ENCODE measurements at regions not wholly inside any gene's neighbourhood (a gene's known extent, or its start where the extent isn't known, plus 50 kb on each side); places are given as distances from the start of the nearest gene placed in this dataset.

DNA sequence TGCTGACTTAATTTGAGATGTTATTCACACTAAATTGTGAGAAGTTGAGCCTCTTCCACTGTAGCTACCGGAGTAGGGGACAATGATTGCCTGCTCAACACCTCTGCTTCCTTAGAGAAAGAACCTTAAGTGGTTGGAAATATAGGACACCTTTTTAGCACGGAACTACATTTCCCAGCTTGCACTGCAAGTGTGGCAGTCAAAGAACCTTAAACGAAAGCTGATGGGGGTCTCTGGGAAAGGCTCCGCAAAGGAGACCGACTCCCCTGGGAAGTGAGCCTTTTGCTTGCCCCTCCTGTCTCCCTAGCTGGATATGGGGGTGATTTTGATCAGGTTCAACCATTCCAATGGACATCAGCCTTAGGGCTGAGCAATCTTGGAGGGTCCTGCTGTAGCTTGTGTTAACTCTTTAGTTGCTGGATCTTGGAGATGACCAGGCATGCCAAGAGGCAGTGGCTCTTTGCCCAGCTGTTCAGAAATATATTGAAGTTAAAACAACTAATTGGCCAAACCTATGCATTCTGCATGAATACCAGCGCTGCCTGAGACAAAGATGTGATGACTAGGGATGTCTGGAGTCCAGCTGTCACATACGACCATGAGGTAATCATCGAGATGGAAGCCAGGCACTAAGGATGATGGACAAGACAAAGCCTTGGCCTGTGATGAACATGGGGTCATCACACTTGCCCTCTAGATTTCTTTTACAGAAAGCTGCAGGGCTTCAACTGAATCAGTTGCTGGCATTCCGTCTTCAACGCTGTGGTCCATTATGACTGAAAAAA, 286.5 kb downstream of the FOXO1 start:
- H3K27ac ChIP-seq = no peak overlapping the region
- TF ChIP-seq, protein P1, sequence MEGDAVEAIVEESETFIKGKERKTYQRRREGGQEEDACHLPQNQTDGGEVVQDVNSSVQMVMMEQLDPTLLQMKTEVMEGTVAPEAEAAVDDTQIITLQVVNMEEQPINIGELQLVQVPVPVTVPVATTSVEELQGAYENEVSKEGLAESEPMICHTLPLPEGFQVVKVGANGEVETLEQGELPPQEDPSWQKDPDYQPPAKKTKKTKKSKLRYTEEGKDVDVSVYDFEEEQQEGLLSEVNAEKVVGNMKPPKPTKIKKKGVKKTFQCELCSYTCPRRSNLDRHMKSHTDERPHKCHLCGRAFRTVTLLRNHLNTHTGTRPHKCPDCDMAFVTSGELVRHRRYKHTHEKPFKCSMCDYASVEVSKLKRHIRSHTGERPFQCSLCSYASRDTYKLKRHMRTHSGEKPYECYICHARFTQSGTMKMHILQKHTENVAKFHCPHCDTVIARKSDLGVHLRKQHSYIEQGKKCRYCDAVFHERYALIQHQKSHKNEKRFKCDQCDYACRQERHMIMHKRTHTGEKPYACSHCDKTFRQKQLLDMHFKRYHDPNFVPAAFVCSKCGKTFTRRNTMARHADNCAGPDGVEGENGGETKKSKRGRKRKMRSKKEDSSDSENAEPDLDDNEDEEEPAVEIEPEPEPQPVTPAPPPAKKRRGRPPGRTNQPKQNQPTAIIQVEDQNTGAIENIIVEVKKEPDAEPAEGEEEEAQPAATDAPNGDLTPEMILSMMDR (conservative IDR thresholded peaks at IDR 0.05) = no peak

DNA sequence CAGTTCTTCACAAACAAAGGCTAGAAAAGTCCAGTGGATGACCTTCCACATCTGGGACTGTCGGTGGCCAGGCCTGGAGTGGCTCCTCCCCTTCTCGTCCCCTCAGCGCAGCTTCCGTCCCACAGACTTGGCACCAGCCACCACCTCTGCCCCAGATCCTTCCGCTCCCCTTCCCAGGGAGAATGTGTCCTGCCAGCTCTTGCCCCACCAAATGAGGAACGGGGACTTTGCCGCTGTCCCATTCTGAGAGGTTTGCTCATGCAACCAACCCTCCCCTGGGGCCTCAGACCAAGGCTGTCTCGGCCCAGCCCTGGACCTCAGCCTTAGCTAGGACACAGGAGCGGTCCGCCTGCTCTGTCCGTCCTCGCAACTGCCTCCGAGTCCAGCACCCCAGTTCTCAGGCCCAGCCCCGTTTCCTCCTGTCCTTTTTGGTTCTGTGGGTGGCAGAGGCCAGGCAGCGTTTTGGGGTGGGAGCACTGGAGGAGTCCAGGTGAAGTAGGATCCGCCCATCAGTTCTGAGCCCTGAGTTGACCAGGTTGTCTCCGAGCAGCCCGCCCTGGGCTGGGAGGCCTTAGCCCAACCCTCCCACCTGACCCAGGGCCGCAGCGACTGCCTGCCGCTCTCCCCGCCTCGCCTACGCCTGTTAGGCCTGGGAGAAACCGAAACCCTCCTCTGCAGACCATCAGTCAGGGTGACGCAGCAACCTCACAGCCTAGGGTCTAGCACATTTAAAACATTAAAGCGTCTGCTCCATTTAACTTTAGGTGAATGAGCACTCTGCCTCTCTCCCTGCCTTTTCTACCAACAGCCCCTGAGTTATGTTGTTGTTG, 284.3 kb downstream of the FOXO1 start:
- no peak overlapping the region for H3K27ac ChIP-seq
- TF ChIP-seq, protein P1 (conservative IDR thresholded peaks at IDR 0.05) = no peak

DNA sequence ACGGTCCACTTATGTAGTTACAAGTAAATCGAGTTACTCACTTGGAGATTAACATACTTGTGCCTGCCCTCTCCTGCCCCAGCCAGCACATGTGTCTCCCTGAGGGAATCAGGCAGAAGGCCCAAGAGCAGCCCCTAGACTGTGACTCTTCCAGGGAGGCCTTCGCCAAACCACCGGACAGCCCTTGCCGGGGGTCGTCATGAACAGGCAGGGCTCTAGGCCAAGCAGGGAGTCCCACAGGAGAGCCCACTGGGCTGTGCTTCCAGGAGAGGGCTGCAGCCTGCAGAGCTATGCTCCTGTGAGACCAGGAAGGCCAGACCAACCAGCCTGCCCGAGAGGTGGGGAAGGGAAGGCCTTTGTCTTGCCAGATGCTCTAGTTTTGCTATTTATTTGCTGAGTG, 283.3 kb downstream of the FOXO1 start:
- TF ChIP-seq, protein P1 (conservative IDR thresholded peaks at IDR 0.05) = no peak
- no peak overlapping the region for H3K27ac ChIP-seq

DNA sequence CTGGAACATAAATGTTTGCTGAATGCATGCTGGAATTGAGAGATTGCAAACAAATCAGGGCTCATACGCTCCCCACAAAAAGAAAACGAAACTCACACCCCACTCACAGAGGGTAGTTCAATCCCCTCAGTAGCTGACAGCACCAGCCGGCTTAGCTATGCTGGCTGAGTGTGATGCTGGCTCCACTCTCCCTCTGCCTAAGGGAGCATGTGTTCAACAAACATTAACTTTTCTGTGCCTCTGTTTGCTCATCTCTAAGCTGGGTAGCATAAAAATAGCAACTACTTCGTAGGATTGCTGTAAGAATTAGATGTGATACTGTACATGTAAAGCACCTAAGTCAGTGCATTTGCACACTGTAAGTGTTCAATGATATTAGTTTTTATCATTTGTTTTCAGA, 282.6 kb downstream of the FOXO1 start:
- TF ChIP-seq, protein P1 (conservative IDR thresholded peaks at IDR 0.05) = no peak
- H3K27ac ChIP-seq = no peak overlapping the region

DNA sequence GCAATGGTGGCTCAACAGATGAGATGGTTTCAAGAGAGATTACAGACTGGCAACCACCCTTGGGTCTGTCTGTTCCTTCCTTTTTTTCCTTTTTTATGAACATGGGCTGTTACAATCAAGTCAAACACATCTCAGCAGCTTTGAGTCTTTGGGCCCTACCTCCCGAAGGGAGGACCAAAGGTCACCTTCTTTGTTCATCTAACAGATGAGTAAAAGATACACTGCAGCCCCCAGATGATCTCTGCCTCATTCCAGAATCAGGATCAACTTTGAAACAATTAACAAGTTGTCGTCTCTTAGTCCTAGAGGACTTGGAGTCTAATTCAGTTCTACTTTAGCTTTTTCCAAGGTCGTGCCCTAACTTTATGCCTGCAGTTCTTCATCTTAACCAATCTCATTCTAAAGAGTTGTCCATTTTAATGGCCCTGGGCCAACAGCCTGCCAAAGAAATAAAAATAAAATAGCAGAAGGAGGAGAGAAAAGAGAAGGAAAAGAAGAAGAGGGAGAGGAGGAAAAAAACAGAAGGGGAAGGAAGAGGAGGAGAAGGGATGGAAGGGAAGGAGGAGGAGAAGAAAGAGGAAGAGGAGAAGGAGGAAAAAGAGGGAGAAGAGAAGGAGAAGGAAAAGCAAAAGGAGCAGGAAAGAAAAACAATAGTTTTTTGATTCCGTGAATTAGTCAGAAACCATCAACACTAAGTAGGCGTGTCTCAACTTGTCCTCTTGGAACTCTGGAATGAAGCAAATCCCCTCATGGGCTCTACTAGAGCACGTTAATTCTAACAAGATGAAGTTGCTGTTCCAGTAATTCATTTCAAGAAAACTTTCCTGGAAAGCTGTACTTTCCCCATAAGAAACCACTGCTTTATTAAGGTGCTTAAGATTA, 281.2 kb downstream of the FOXO1 start:
- H3K27ac ChIP-seq = no peak overlapping the region
- TF ChIP-seq, protein P1 (conservative IDR thresholded peaks at IDR 0.05) = no peak

DNA sequence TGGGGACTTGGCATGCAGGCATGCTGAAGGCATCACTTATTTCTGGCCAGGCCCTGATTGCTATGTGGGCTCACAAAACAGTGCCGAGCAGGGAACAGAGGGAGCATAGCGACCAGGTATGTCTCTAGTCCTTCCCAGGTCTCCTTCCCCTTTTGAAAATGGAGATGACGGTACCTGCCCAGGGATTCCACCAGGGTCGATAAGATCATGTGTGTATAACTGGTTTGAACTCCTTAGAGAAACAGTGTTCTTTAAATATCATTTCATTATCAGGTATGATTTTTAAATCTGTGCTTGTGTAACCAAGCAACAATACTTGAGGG, 280.6 kb downstream of the FOXO1 start:
- H3K27ac ChIP-seq = no peak overlapping the region
- TF ChIP-seq, protein P1 (conservative IDR thresholded peaks at IDR 0.05) = no peak

DNA sequence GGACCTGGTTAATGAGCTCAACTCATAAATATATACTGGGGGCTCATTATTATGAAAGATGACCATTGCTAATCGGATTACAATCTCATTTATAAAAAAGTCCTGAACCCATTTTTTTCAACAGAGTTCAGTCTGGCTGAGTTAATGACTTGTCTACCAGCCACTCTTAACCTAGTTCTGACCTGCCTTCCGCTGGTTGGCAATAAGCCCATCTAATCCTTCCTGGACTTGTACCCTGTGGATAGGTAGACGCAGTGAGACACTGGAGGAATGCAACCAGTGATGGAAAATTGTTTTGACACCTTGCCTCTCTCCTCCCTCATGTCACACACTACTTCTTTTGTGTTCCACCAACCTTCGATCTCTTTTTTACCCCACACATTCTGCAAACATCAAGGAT, 279.9 kb downstream of the FOXO1 start:
- TF ChIP-seq, protein P1 (conservative IDR thresholded peaks at IDR 0.05) = no peak
- H3K27ac ChIP-seq = no peak overlapping the region

Measured in VCaP (cell line).